ENCODE measurements at regions not wholly inside any gene's neighbourhood (a gene's known extent, or its start where the extent isn't known, plus 50 kb on each side); places are given as distances from the start of the nearest gene placed in this dataset.

GRCh38 chr20:60250251-60250650 lies 292.0 kb downstream of the CDH26 start:
- H2AFZ ChIP-seq (ENCODE audit: low read length), result no peak overlapping the region
- TF ChIP-seq EZH2phosphoT487 (IDR thresholded peaks at IDR 0.05; ENCODE audit: borderline replicate concordance, low read length) (no peak), EZH2 (IDR thresholded peaks at IDR 0.05; ENCODE audit: low read length, unreplicated experiment) (no peak), CTCF (conservative IDR thresholded peaks at IDR 0.05; ENCODE audit: low read depth, low read length) (no peak)
- no peaks in the 10 kb centered on the region for H3K9me2 ChIP-seq (replicated peaks; ENCODE audit: low read length)
- H3K4me3 ChIP-seq (ENCODE audit: low read length), result no peak overlapping the region
- ATAC-seq (no peak), DNase-seq (no peak)
- no peak overlapping the region for H3K9ac ChIP-seq (ENCODE audit: low read length)
- no peaks in the 10 kb centered on the region for H3K79me2 ChIP-seq (ENCODE audit: low read length)
- no peaks in the 10 kb centered on the region for H3F3A ChIP-seq (ENCODE audit: low read length, unreplicated experiment)
- intact Hi-C loops (cut with micrococcal nuclease), result no loop called here
- no peaks in the 10 kb centered on the region for H4K20me1 ChIP-seq (ENCODE audit: low read length)
- CTCF ChIA-PET, result no interaction called here
- no peaks in the 10 kb centered on the region for H3K9me3 ChIP-seq (ENCODE audit: low read length)
- H3K4me1 ChIP-seq (ENCODE audit: insufficient read depth, low read length), result peaks cover 6% of the 10 kb centered on the region; the same call in 1 of the 2 replicates
- POLR2A ChIA-PET (ENCODE audit: unreplicated experiment), result no interaction called here
- no peaks in the 10 kb centered on the region for H3K27me3 ChIP-seq (ENCODE audit: low read length)
- H3K4me2 ChIP-seq (ENCODE audit: low read length), result no peak overlapping the region
- no TSS peak for BruUV-seq (replicated peaks)
- no peak overlapping the region for H3K27ac ChIP-seq (ENCODE audit: low read length)
- no peaks in the 10 kb centered on the region for H3K36me3 ChIP-seq (ENCODE audit: low read depth, low read length)

- no peaks in the 10 kb centered on the region for H3F3A ChIP-seq (ENCODE audit: low read length, unreplicated experiment)
- H3K9me2 ChIP-seq (replicated peaks; ENCODE audit: low read length), result no peaks in the 10 kb centered on the region
- no peaks in the 10 kb centered on the region for H3K27me3 ChIP-seq (ENCODE audit: low read length)
- H3K9me3 ChIP-seq (ENCODE audit: low read length), result no peaks in the 10 kb centered on the region
- H4K20me1 ChIP-seq (ENCODE audit: low read length), result no peaks in the 10 kb centered on the region
- H3K9ac ChIP-seq (ENCODE audit: low read length), result no peak overlapping the region
- no TSS peak for BruUV-seq (replicated peaks)
- no peak overlapping the region for H3K4me3 ChIP-seq (ENCODE audit: low read length)
- H3K36me3 ChIP-seq (ENCODE audit: low read depth, low read length), result no peaks in the 10 kb centered on the region
- H2AFZ ChIP-seq (ENCODE audit: low read length), result no peak overlapping the region
- peaks cover 6% of the 10 kb centered on the region; the same call in 1 of the 2 replicates for H3K4me1 ChIP-seq (ENCODE audit: insufficient read depth, low read length)
- H3K79me2 ChIP-seq (ENCODE audit: low read length), result no peaks in the 10 kb centered on the region
- ATAC-seq (no peak), DNase-seq (no peak)
- ChIA-PET POLR2A (ENCODE audit: unreplicated experiment) (no interaction called here), CTCF (no interaction called here)
- H3K4me2 ChIP-seq (ENCODE audit: low read length), result no peak overlapping the region
- intact Hi-C loops (cut with micrococcal nuclease), result no loop called here
- TF ChIP-seq EZH2phosphoT487 (IDR thresholded peaks at IDR 0.05; ENCODE audit: borderline replicate concordance, low read length) (no peak), CTCF (conservative IDR thresholded peaks at IDR 0.05; ENCODE audit: low read depth, low read length) (no peak), EZH2 (IDR thresholded peaks at IDR 0.05; ENCODE audit: low read length, unreplicated experiment) (no peak)
- no peak overlapping the region for H3K27ac ChIP-seq (ENCODE audit: low read length)
These were observed 294.6 kb downstream of the CDH26 start for GRCh38 chr20:60252866-60253265.

- ATAC-seq (no peak), DNase-seq (no peak)
- no peaks in the 10 kb centered on the region for H3K79me2 ChIP-seq (ENCODE audit: low read length)
- H3K9me2 ChIP-seq (replicated peaks; ENCODE audit: low read length), result no peaks in the 10 kb centered on the region
- intact Hi-C loops (cut with micrococcal nuclease), result no loop called here
- POLR2A ChIA-PET (ENCODE audit: unreplicated experiment), result no interaction called here
- H3K9me3 ChIP-seq (ENCODE audit: low read length), result no peaks in the 10 kb centered on the region
- CTCF ChIA-PET, result no interaction called here
- H3F3A ChIP-seq (ENCODE audit: low read length, unreplicated experiment), result no peaks in the 10 kb centered on the region
- no peak overlapping the region for H3K27ac ChIP-seq (ENCODE audit: low read length)
- no TSS peak for BruUV-seq (replicated peaks)
- no peaks in the 10 kb centered on the region for H3K36me3 ChIP-seq (ENCODE audit: low read depth, low read length)
- no peak overlapping the region for H3K4me3 ChIP-seq (ENCODE audit: low read length)
- H3K4me2 ChIP-seq (ENCODE audit: low read length), result no peak overlapping the region
- TF ChIP-seq EZH2 (IDR thresholded peaks at IDR 0.05; ENCODE audit: low read length, unreplicated experiment) (no peak), EZH2phosphoT487 (IDR thresholded peaks at IDR 0.05; ENCODE audit: borderline replicate concordance, low read length) (no peak), CTCF (conservative IDR thresholded peaks at IDR 0.05; ENCODE audit: low read depth, low read length) (no peak)
- no peak overlapping the region for H2AFZ ChIP-seq (ENCODE audit: low read length)
- no peaks in the 10 kb centered on the region for H4K20me1 ChIP-seq (ENCODE audit: low read length)
- H3K27me3 ChIP-seq (ENCODE audit: low read length), result no peaks in the 10 kb centered on the region
- H3K9ac ChIP-seq (ENCODE audit: low read length), result no peak overlapping the region
- H3K4me1 ChIP-seq (ENCODE audit: insufficient read depth, low read length), result peaks cover 6% of the 10 kb centered on the region; the same call in 1 of the 2 replicates
These were observed 295.2 kb downstream of the CDH26 start for GRCh38 chr20:60253471-60253870.
